SKM-1 (cell line): ENCODE measurements at regions not wholly inside any gene's neighbourhood (a gene's known extent, or its start where the extent isn't known, plus 50 kb on each side); places are given as distances from the start of the nearest gene placed in this dataset.
A peak's percentile ranks its signal among the peaks of the same experiment; 100 is the strongest.

Experiments used
- DNase-seq: peaks from one replicate; lab custom pipeline; 2025; ENCODE audit not compliant: unreplicated experiment; lab: John Stamatoyannopoulos, UW

- DNase-seq, result no peak
These were observed 93.7 kb upstream of the CARD18 start for GRCh38 chr11:105233285-105233684.

- no peak for DNase-seq
These were observed 92.5 kb upstream of the CARD18 start for GRCh38 chr11:105232021-105232420.

DNA sequence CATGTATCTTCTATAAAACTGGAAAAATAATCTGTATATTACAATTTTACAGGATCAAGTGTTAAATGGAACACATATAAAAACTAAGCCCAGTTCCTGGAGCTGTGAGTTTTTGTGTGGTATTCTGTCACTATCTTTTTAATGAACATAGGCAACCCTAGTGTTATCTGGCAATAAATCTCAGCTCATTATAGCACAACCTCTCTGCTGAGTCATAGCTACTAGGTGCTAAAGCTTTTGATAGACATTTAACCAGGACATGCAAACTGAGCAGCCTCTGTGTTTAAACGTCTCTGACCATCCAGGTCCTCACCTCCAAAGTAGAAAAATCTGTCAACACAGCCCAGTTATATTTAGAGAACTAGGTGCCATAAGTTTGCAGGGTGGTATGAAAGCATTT lies 91.0 kb upstream of the CARD18 start:
- DNase-seq, result no peak

DNA sequence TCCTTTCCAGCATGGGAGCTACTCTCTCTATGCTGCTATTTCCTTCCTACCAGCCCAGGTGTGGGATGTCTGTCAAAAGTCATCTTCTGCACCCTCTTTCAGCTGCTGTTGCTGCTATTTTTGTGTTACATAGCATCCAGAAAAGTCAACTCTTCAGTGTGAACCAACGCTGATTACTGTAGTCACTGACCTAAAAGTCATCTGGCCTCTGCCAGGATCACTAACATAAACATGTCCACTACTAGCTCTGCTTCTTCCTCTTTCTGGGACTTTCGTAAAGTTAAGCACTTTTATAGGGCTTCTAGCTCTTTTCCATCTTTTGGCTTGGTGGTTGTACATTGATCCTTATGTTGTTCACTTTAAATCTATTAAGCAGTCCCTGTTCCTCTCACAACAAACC lies 90.2 kb upstream of the CARD18 start:
- DNase-seq, result no peak

DNA sequence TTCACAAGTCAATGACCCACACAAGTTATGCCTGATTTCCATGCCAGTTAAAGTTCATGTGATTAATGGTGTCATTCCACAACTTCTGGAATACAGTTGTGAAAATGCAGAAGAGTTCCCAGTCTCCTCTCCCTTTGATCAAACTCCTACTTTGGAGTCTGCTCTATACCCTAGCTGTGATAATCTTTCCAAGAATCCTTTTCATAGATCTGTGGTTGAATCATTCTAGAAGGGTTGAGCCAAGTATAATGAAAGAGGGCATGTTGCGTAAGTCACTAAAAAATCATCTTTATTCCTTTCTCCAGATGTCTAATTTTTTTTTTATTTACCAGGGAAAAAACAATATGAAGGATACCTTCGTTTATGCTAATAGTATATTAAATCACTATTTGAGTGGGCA lies 89.7 kb upstream of the CARD18 start:
- DNase-seq, result no peak

- DNase-seq, result peak; percentile 38
These were observed 87.8 kb upstream of the CARD18 start for GRCh38 chr11:105227363-105227762.

- DNase-seq, result no peak
These were observed 87.2 kb upstream of the CARD18 start for GRCh38 chr11:105226766-105227165.

DNA sequence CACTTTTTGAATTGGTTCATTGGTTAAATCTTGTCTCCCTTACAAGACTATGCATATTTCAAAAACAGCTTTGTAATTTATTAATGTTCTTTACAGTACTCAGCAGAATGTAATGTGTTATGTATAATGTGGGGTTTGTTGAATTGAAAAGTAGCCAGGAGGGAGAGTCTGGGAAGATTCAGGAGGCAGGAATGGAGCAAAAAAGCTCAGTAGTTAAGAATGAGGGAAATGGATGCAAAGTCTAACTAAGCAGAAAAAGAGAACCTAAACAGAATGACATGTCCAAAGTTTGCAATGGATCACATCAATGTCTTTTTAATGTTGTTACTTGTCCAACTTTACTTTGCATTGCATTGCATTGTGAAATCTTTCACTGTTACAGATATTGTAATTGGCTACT lies 86.5 kb upstream of the CARD18 start:
- DNase-seq, result no peak

DNA sequence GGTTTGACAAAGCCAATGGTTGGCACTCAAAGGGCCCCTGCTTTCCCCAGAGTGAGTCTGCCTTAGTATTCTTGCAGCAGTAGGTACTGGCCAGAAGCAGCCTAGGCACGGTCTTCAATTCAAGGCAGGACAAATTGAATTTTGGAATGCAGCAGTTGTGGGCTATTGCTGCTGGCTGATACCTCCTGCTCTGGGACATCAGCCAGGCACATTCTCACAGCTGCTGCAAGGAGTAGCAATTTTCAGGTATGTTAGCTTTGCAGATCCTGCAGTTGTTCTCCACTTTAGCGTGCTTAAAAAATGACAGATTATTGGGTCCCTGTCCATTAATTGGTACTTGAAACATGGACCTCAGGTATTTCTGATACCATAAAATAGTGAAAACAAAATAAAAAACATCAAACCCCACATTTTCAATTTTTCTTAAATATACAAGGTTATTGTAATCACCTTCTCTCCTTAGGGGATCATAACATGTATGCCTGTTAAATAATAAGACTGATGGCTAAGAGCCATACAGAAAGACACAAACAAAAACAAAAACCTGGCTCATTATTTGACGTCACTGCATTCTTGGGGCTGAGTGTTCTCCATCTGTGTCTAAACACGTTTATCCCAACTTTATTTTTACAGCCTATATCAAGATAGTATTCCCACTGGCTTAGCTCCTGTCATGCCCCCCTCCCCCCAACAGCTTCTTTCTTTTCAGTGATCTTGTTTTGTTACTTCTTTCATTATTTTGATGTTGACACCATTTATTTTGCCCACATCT lies 85.1 kb upstream of the CARD18 start:
- no peak for DNase-seq

- DNase-seq, result peak; percentile 40
These were observed 80.6 kb upstream of the CARD18 start for GRCh38 chr11:105220121-105220520.

GRCh38 chr11:105219670-105220069 lies 80.1 kb upstream of the CARD18 start:
- no peak for DNase-seq

DNA sequence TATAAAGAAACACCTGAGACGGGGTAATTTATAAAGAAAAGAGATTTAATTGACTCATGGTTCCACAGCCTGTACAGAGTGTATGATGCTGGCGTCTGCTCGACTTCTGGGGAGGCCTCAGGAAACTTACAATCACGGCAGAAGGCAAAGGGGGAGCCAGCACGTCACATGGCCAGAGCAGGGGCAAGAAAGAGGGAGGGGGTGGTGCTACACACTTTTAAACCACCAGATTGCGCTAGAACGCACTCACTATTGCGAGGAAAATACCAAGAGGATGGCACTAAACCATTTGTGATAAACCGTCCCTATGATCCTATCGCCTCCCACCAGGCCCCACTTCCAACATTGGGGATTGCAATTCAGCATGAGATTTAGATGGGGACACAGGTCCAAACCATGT lies 79.7 kb upstream of the CARD18 start:
- DNase-seq, result no peak

- no peak for DNase-seq
These were observed 76.0 kb upstream of the CARD18 start for GRCh38 chr11:105215528-105215927.

DNA sequence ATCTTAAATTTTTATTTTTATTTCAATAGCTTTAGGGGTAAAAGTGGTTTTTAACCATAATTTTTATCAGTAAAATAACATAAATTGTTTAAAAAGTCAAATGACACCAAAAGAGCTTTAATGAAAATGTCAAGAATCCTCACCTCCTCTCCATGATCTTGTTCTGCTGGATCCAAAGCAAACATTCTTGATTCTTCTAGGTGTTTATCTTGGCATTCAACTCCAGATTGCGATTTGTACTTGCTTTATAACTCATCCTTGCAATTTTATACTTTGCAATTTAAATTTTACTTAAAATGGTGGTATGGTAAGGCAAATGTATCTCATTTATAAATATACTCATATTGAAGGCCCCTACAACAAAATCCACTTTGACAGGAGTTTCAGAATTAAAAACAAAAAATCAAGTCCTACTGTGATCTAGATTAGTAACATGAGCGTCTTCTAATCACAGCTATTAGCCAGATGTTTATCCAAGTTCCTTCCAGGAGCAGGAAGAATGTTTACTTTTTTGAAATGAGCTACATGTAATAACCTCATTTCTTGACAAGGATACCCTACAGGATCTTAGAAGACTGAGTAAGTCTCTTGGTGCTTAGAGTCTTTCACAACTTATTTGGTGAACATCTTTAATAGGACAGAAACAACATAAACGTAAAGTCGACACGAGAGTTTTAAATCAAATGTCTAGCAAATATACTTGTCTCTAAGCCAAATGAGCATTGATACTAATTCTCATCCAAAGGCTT lies 72.4 kb upstream of the CARD18 start:
- DNase-seq, result no peak

GRCh38 chr11:105208019-105208418 lies 68.5 kb upstream of the CARD18 start:
- no peak for DNase-seq

- no peak for DNase-seq
These were observed 67.1 kb upstream of the CARD18 start for GRCh38 chr11:105206633-105207032.

DNA sequence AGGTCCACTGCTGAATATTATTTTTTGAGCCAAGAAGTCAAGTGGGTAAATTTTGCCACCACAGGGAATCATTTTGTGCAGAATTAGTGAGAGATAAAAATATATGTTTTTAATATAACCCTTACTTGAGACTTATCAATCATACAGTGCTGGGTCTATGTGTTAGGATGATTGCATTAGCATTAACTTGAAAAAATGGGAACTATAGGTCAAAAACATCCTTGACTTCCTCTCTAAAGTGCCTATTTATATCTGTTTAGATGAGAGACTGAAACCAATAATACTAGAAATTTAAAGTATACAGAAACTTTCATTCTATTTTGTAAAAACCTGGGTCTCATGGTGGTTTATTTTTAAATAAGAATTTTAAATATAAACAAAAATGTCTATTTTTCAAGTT lies 65.1 kb upstream of the CARD18 start:
- peak; percentile 39 for DNase-seq

DNA sequence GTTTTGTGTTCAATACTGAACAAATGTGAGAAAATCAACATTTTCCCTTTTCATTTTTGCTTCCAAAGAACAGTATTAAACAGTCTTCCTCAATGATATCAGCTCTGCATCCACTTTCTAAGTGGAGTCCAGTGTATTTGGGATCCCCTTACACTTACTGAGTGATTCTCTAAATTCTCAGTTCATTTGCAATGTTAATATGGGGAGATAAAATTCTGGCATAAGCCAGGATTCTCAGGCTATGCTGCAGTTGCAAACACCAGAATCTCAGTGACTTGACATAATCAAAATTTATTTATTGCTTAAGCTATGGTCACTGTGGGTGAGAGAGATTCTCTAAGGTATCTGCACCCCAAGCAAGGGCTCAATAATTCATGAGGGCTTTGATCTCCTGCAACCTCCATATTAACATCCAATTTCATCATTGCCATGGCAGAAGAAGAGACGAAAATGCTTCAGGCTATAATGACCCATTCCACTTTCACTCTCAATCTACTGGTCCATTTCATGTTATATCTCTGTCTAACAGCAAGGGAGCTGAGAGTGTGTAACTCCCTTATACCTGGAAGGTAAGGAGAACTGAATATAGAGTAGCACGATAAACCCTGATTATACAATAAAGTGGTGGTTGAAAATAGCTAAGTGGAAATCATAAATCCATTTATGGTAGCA lies 64.1 kb upstream of the CARD18 start:
- no peak for DNase-seq

GRCh38 chr11:105202844-105203548 lies 63.4 kb upstream of the CARD18 start:
- DNase-seq, result no peak

DNA sequence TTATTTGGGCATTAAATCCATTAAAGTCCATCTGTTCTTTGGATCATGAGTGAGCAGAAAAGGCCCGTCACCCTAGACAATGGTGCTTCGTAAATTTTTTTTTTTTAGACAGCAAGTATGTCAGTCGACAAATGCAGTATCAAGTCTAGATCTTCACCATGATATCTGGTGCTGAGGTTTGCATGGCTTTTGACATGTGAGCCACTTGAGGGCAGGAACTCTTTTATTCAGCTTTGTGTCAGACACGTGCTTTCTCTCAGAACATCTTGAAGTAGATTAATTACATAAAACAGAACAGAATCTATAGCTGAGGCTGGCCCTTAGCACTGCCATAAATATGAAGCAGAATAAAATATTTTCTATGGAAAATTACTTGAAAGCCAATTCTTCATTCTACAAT lies 62.9 kb upstream of the CARD18 start:
- no peak for DNase-seq

- DNase-seq, result no peak
These were observed 61.6 kb upstream of the CARD18 start for GRCh38 chr11:105201166-105201565.
